DMS 273 (cell line): ENCODE measurements at regions not wholly inside any gene's neighbourhood (a gene's known extent, or its start where the extent isn't known, plus 50 kb on each side); places are given as distances from the start of the nearest gene placed in this dataset.

Experiments
- DNase-seq: peaks from one replicate; lab custom pipeline; 2025; ENCODE audit not compliant: unreplicated experiment; lab: John Stamatoyannopoulos, UW

GRCh38 chr17:70629902-70630301 is 460.6 kb downstream of the KCNJ2 start:
- DNase-seq: peak; percentile 38

- DNase-seq: peak; percentile 73
Observed at GRCh38 chr17:70636517-70637133, 467.3 kb downstream of the KCNJ2 start.

- DNase-seq: no peak
Observed at GRCh38 chr17:70642059-70642458, 472.7 kb downstream of the KCNJ2 start.

DNA sequence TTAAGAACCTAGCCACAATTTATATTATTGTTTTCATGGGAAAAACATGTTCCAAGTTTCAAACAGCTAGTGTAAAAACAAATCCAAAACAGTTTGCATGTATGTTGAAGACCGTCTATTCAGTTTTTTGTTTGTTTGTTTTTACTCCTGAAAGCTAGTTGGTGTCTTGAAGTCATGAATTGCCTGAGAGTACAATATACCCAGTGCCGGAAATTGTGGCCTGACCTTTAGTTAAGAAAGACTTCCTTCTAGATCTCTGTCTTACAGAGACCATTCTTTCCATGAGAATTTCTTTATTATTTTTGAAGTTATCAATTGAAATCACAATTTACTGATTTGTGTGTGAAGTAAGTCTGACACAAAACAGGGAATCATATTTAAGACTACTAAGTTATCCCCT is 474.8 kb downstream of the KCNJ2 start:
- DNase-seq: no peak

GRCh38 chr17:70646673-70647072 is 477.3 kb downstream of the KCNJ2 start:
- no peak for DNase-seq

DNA sequence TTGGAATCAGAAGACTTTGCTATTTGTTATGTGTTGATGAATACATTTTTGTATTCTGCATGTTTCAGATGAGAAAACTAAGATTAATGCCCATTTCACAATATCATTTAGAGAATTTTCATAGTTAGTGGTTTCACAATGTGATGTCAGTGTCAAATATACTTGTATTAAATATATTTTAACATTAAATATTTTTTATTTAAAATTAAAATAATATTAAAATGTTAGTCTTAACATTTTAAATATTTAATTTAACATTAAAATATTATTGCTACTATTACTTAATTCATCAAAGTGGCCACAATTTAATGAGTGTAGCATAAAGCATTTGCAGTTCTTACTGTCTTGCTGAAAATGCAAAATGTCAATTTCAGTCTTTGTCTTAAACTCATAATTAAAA is 478.8 kb downstream of the KCNJ2 start:
- DNase-seq: no peak

DNA sequence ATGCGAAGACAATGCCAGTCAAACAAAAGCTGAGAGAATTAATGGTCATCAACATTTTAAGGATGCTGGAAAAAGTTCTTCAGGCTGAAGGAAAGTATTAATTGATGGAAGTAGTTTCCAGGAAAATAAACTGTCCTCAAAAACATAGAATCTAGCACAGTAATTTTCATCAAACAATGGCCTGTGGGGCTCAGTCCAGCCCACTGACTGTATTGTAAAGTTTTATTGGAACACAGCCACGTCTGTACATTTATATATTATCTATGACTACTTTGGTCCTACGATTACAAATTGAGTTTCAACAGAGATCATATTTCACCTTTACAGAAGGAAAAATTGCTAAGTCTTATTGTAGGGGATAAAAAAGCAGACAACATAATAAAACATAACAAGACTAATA is 484.5 kb downstream of the KCNJ2 start:
- no peak for DNase-seq

DNA sequence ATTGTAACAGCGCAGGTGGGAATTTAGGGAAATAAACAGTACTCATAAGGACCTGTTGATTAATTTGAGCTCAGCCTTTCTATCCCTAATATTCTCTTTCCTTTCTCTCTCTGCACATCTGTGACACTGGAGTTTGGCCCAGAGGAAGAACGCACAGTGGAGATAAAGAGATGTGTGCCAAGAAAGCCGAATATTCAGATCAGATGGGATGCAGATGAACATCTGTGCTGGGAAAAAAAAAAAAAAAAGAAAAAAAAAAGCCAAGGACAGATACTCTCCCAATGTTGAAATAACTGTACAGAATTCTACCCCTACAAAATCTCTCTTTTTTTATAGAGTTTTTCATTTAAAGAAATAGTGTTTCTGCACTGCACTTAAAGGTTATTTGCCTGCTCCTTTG is 485.4 kb downstream of the KCNJ2 start:
- DNase-seq: peak; percentile 68

DNA sequence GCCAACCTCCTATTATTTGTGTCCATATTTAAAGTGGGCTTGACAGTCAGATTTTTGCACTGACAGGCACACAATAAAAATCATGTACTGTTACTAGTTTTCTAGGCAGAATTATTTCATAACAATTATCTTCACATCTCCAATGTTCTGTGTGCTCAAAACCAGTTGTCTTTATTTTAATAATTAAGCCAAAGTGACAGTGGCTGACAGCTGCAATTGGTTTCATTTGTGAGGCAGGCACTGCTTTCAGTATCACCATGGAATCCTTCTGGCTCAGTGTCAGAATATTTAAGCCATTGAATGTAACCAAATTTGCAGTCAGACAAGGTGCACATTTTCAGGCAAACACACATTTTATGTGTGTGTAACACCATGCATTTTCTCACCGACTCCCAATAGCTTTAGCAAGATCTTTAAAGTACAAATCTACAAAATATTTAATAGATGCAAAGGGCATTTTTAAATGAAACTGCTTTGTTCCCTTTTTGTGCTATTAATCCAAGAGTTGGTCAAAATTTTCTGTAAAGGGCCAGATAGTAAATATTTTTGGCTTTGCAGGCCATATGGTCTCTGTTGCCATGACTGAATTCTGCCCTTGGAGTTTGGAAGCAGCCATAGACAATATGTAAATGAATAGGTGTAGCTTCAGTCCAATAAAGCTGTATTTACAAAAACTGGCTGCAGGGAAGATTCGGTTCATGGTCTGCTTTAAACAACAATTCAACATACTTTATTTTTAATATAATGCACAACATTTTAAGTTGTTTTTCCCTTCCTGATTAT is 486.0 kb downstream of the KCNJ2 start:
- DNase-seq: peak; percentile 65

- DNase-seq: no peak
Observed at GRCh38 chr17:70658317-70658716, 489.0 kb downstream of the KCNJ2 start.

- no peak for DNase-seq
Observed at GRCh38 chr17:70658840-70659239, 489.5 kb downstream of the KCNJ2 start.

- no peak for DNase-seq
Observed at GRCh38 chr17:70661342-70662222, 492.2 kb downstream of the KCNJ2 start.

- no peak for DNase-seq
Observed at GRCh38 chr17:70668276-70668937, 499.1 kb downstream of the KCNJ2 start.

- no peak for DNase-seq
Observed at GRCh38 chr17:70668938-70669778, 499.8 kb downstream of the KCNJ2 start.

- DNase-seq: no peak
Observed at GRCh38 chr17:70674061-70674460, 504.7 kb downstream of the KCNJ2 start.

- DNase-seq: no peak
Observed at GRCh38 chr17:70675070-70675590, 505.8 kb downstream of the KCNJ2 start.

DNA sequence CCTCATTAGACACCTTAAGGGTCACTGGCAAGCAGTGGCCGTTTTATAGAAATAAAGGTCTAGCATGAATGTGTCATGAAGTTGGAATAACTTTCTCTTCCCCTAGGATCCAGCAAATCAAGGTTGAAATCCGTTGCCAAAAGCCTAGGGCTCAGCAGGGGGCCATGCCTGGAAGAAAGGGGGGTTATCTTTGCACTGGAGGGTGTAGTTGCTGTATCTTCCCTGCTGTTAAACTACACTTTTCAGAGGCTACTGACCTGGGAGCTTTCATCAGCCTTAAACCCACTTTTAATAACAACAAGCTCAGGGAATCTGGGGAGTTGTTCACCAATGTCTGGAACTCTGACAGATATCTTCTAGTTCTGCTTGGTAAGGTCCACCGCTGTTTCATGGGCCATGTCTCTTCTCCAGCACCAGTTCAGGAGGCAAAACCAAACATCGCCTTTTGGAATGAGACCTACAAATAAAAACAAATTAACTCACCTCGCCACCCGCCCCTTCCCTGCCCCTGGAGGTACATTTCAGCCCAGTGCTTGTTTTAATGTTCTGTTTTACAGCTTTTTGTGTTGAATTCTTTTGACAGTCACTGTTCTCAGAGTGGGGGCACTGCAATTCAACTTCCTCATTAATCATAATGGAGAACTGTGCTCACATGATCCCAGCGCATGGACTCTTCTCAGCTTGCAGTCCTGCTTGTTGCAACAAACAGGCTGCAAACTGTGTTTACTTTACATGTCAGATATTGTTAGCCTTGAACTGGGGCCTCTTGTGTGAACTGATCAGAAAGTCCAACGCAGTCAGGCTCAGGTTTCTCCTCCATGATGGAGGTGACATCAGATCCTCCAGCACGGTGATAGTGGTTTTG is 508.7 kb downstream of the KCNJ2 start:
- DNase-seq: no peak

DNA sequence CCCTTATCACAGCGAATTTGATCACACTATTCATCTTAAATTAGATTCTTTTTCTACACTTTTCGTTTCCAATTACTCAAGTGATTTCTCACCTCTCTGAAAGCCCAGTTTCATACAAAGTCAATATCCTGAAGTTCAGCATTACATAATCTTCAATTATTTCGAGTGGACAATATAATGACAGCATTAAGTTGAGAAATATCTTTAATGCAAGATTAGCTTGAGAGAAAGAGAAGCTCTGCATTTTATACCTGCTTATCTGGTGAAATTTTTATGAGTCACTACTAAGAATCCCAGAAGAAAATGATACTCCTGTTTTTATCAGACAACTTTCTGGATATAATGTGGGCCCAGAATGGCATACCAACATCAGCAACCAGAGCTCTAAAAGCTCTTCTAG is 509.6 kb downstream of the KCNJ2 start:
- DNase-seq: no peak

- DNase-seq: no peak
Observed at GRCh38 chr17:70683936-70684335, 514.6 kb downstream of the KCNJ2 start.
